HFFc6 (cell line): ENCODE measurements at regions not wholly inside any gene's neighbourhood (a gene's known extent, or its start where the extent isn't known, plus 50 kb on each side); places are given as distances from the start of the nearest gene placed in this dataset.

ENCODE experiments used
- DNase-seq: peaks from one replicate; pipeline ENCODE4 v3.0.0-alpha.2; 2018
- H3K27ac Mint-ChIP-seq: 2 replicates; pipeline ENCODE4 v1.8.0; 2020; ENCODE audit warnings: mild to moderate bottlenecking, mixed read lengths
- H3K27me3 Mint-ChIP-seq: 2 replicates; pipeline ENCODE4 v1.8.0; 2021; ENCODE audit warnings: mild to moderate bottlenecking, moderate library complexity, mixed read lengths; ENCODE audit not compliant: insufficient read depth
- H3K36me3 Mint-ChIP-seq: 2 replicates; pipeline ENCODE4 v1.8.0; 2021; ENCODE audit warnings: low read depth, mixed read lengths
- H3K4me1 Mint-ChIP-seq: 2 replicates; pipeline ENCODE4 v1.8.0; 2020; ENCODE audit warnings: low read depth, mixed read lengths
- H3K4me3 Mint-ChIP-seq: 2 replicates; pipeline ENCODE4 v1.8.0; 2020; ENCODE audit warnings: mild to moderate bottlenecking, moderate library complexity, mixed read lengths
- H3K9me3 Mint-ChIP-seq: 2 replicates; pipeline ENCODE4 v1.8.0; 2020; ENCODE audit warnings: mild to moderate bottlenecking, mixed read lengths
- TF ChIP-seq, protein P1 (sequence below): fragments of 200-600 bp; sonication (generic); IDR thresholded peaks from 2 replicates; pipeline ENCODE4 v1.5.0; 2021; ENCODE audit warnings: antibody characterized with exemption, mild to moderate bottlenecking

DNA sequence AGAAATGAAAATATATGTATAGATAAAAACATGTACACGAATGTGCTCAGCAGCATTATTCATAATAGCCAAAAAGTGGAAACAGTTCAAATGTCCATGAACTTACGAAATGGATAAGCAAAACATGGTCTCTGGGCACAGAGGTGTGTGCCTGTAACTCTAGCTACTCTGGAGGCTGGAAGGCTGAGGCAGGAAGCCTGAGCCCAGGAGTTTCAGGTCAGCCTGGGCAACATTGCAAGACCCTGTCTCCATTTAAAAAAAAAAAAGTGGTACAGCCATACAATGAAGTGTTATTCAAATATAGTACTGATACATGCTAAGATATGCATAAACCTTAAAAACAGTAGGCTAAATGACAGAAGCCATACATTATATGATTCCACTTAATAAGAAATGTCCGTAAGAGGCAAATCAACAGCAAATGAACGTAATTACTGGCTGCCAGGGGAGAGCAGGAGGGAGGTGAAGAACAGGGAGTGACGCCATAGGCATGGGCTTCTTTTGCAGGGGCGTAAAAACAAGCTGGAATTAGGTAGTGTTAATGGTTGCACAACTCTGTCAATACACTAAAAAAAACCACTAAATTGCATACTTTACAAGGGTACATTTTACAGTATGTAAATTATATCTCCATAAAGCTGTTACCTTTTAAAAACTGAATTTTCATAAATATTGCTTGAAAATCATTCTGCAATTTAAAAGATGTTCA is 87.2 kb upstream of the PLEKHM1 start:
- Mint-ChIP-seq H3K4me1 (peaks cover 19% of the 10 kb centered on the region), H3K9me3 (no peaks in the 10 kb centered on the region), H3K27me3 (no peaks in the 10 kb centered on the region), H3K36me3 (no peaks in the 10 kb centered on the region; the same call in 1 of the 2 replicates), H3K27ac (no peak overlapping the region), H3K4me3 (no peak overlapping the region)
- DNase-seq: no peak
- TF ChIP-seq, protein P1, sequence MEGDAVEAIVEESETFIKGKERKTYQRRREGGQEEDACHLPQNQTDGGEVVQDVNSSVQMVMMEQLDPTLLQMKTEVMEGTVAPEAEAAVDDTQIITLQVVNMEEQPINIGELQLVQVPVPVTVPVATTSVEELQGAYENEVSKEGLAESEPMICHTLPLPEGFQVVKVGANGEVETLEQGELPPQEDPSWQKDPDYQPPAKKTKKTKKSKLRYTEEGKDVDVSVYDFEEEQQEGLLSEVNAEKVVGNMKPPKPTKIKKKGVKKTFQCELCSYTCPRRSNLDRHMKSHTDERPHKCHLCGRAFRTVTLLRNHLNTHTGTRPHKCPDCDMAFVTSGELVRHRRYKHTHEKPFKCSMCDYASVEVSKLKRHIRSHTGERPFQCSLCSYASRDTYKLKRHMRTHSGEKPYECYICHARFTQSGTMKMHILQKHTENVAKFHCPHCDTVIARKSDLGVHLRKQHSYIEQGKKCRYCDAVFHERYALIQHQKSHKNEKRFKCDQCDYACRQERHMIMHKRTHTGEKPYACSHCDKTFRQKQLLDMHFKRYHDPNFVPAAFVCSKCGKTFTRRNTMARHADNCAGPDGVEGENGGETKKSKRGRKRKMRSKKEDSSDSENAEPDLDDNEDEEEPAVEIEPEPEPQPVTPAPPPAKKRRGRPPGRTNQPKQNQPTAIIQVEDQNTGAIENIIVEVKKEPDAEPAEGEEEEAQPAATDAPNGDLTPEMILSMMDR: no peak

DNA sequence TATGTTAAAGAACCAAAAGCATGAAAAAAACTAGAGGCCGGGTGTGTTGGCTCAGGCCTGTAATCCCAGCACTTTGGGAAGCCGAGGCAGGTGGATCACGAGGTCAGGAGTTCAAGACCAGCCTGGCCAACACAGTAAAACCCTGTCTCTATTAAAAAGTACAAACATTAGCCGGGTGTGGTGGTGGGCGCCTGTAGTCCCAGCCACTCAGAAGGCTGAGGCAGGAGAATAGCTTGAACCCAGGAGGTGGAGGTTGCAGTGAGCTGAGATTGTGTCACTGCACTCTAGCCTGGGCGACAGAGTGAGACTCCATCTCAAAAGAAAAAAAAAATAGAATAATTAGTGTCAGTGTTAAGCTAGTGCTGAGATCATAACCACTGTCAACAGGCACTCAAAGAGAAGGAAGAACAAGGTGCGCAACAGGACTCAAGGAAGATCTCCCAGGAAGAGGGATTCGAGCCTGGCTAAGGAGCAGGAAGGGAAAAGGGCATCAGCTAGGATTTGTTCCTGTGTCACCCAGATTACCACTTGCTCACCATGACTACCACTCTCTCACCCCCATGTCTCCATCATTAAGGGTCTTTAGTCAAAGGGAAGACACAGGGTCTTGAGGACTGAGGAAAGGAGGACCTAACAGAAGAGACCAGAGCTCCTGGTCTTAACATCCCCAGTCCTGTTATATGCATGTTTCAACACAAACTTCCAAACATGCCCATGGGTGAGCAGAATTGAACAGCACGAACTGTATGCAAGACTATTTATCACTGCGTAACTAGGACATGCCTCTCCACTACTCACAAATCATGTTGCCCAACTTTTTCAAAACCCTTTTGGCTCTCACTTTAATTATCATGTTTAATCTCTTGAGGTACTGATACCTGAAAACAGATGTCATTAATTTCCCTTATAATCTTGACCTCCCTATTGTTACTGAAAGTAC is 88.3 kb upstream of the PLEKHM1 start:
- Mint-ChIP-seq H3K27ac (no peak overlapping the region), H3K4me3 (no peak overlapping the region), H3K9me3 (no peaks in the 10 kb centered on the region), H3K27me3 (no peaks in the 10 kb centered on the region), H3K36me3 (no peaks in the 10 kb centered on the region; the same call in 1 of the 2 replicates), H3K4me1 (peaks cover 25% of the 10 kb centered on the region)
- no peak for DNase-seq
- TF ChIP-seq, protein P1: no peak

DNA sequence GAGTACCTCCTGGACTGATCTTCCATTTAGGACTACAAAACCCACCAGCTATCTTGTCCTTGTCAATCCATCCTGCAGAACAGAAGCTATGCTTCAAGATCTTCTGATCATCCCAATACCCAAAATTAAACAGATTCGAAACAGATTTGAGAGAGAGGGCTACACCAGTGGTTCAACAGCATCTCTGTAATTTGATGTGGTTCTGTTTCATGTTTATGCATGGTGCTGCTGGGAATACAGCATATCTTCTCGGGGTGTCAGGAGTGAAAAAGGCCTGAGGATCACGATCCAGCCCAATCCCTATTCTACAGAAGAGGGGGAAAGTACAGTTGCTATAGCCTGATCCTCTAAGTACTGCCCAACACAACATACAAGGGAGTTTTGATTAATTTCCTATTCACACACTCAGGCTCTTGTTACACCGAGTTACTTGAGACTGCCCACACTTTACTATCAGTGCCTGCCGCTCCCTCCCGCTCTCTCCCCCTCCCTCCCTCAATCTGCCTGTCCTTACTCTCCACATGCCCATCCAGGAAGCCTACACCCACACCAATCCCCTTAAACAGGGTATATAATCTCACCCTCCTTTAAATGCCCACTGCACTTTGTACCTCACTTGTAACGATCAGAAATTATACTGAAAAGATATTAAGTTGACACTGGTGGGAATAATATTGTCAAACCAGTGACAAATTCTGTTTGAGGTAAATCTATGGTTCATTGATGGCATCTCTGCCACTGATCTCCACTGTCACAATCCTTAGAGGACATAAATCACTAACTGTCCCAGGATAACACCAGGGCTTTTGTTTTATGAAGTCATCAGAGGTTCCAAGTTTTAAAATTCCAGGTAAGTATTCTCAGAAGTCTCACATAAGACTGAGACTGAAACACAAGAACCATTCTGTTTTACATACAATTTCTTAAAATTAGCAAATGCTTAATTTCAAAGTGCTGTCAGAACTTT is 89.3 kb upstream of the PLEKHM1 start:
- TF ChIP-seq, protein P1: no peak
- peaks cover 21% of the 10 kb centered on the region for H3K4me1 Mint-ChIP-seq
- DNase-seq: no peak
- no peak overlapping the region for H3K27ac Mint-ChIP-seq
- H3K4me3 Mint-ChIP-seq: no peak overlapping the region
- H3K9me3 Mint-ChIP-seq: no peaks in the 10 kb centered on the region
- no peaks in the 10 kb centered on the region for H3K27me3 Mint-ChIP-seq
- H3K36me3 Mint-ChIP-seq: no peaks in the 10 kb centered on the region; the same call in 1 of the 2 replicates

DNA sequence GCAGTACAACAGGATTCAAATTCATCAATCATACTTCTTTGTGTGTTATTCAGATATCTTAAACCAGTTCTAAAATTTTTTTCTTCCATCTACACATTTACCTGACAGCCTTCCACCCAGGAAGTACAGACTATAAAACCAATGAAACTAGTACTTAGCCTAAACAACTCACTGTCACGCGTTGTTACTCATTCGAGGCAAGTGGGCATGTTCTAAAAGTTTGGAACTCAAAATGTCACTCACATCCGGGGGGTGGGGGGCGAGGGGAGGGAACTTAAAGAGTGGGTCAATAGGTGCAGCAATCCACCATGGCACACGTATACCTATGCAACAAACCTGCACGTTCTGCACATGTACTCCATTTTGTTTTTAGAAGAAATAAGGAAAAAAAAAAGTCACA is 90.4 kb upstream of the PLEKHM1 start:
- no peaks in the 10 kb centered on the region; the same call in 1 of the 2 replicates for H3K36me3 Mint-ChIP-seq
- no peak overlapping the region for H3K4me3 Mint-ChIP-seq
- H3K27me3 Mint-ChIP-seq: no peaks in the 10 kb centered on the region
- TF ChIP-seq, protein P1: no peak
- no peak overlapping the region for H3K27ac Mint-ChIP-seq
- H3K4me1 Mint-ChIP-seq: peaks cover 18% of the 10 kb centered on the region
- H3K9me3 Mint-ChIP-seq: no peaks in the 10 kb centered on the region
- DNase-seq: no peak

DNA sequence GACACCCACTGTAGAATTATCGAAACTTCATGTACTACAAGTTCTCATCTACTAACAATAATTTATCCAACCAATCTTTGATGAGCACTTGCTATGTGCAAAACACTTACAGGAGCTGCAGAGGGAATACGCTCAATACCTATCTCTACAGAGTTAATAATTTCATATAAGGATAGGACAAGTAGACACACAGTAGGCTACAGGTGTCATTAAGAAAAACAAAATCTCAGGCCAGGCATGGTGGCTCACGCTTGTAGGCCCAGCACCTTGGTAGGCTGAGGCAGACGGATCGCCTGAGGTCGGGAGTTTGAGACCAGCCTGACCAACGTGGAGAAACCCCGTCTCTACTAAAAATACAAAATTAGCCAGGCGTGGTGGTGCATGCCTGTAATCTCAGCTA is 91.3 kb upstream of the PLEKHM1 start:
- H3K4me1 Mint-ChIP-seq: peaks cover 18% of the 10 kb centered on the region
- H3K27me3 Mint-ChIP-seq: no peaks in the 10 kb centered on the region
- H3K9me3 Mint-ChIP-seq: no peaks in the 10 kb centered on the region
- H3K27ac Mint-ChIP-seq: no peak overlapping the region
- no peaks in the 10 kb centered on the region; the same call in 1 of the 2 replicates for H3K36me3 Mint-ChIP-seq
- TF ChIP-seq, protein P1: no peak
- no peak overlapping the region for H3K4me3 Mint-ChIP-seq
- DNase-seq: no peak
